GM19239 (cell line): ENCODE measurements at regions not wholly inside any gene's neighbourhood (a gene's known extent, or its start where the extent isn't known, plus 50 kb on each side); places are given as distances from the start of the nearest gene placed in this dataset.
"Not testable (repeated sequence)": the region's sequence is repeated elsewhere in the genome, so short reads cannot be mapped to it uniquely, and the experiment has no call there.

Source experiments
- DNase-seq: peaks from one replicate; pipeline ENCODE4 v3.0.0; 2011; ENCODE audit warnings: low spot score; ENCODE audit not compliant: insufficient read length
- FAIRE-seq: peaks from 2 replicates; lab custom pipeline; 2011; peaks lifted over from hg19 to GRCh38; lab: Jason Lieb, UNC

- DNase-seq, result no peak
- FAIRE-seq, result peak; percentile 78
Measured at GRCh38 chrX:19225909-19226308, 103.6 kb upstream of the ADGRG2 start.

GRCh38 chrX:19229896-19230295 lies 107.6 kb upstream of the ADGRG2 start:
- not testable (repeated sequence) for FAIRE-seq, DNase-seq

- no peak for FAIRE-seq
Measured at GRCh38 chrX:19237901-19238300, 105.8 kb upstream of the PDHA1 start.

GRCh38 chrX:19243431-19243830 lies 100.3 kb upstream of the PDHA1 start:
- FAIRE-seq (no peak), DNase-seq (no peak)

More at GRCh38 chrX:19237901-19238300, 105.8 kb upstream of the PDHA1 start:
- no peak for DNase-seq

- FAIRE-seq, DNase-seq: not testable (repeated sequence)
Measured at GRCh38 chrX:19244921-19245320, 98.8 kb upstream of the PDHA1 start.

GRCh38 chrX:19245711-19246269 lies 97.9 kb upstream of the PDHA1 start:
- DNase-seq (no peak), FAIRE-seq (no peak)

- FAIRE-seq (no peak), DNase-seq (no peak)
Measured at GRCh38 chrX:19256986-19257385, 86.7 kb upstream of the PDHA1 start.

- DNase-seq, result not testable (repeated sequence)
Measured at GRCh38 chrX:19261026-19261425, 82.7 kb upstream of the PDHA1 start.

GRCh38 chrX:19270727-19271126 lies 73.0 kb upstream of the PDHA1 start:
- FAIRE-seq (no peak), DNase-seq (no peak)

More at GRCh38 chrX:19261026-19261425, 82.7 kb upstream of the PDHA1 start:
- FAIRE-seq, result not testable (repeated sequence)

GRCh38 chrX:19272452-19272851 lies 71.3 kb upstream of the PDHA1 start:
- no peak for FAIRE-seq
- no peak for DNase-seq

GRCh38 chrX:19280636-19281035 lies 63.1 kb upstream of the PDHA1 start:
- peak; percentile 8 for FAIRE-seq

GRCh38 chrX:19281256-19281655 lies 62.5 kb upstream of the PDHA1 start:
- FAIRE-seq (no peak), DNase-seq (no peak)

More at GRCh38 chrX:19280636-19281035, 63.1 kb upstream of the PDHA1 start:
- no peak for DNase-seq

GRCh38 chrX:19283597-19284339 lies 60.0 kb upstream of the PDHA1 start:
- FAIRE-seq (no peak), DNase-seq (no peak)

GRCh38 chrX:19285857-19286256 lies 57.9 kb upstream of the PDHA1 start:
- no peak for DNase-seq
- no peak for FAIRE-seq

- DNase-seq (no peak), FAIRE-seq (no peak)
Measured at GRCh38 chrX:19291086-19291485, 52.6 kb upstream of the PDHA1 start.

- DNase-seq, result no peak
- no peak for FAIRE-seq
Measured at GRCh38 chrX:19293606-19294325, 50.0 kb upstream of the PDHA1 start.
